SK-N-MC (cell line): ENCODE measurements at regions not wholly inside any gene's neighbourhood (a gene's known extent, or its start where the extent isn't known, plus 50 kb on each side); places are given as distances from the start of the nearest gene placed in this dataset.

Experiments used
- EZH2 ChIP-seq: fragments of 200-600 bp; sonication (generic); IDR thresholded peaks from one replicate; pipeline ENCODE4 v1.6.1; 2017; ENCODE audit warnings: antibody characterized with exemption
- FOXP2 ChIP-seq: optimal IDR thresholded peaks from 2 replicates; pipeline ENCODE3; 2011; ENCODE audit warnings: mild to moderate bottlenecking, moderate library complexity; ENCODE audit not compliant: insufficient read depth; ENCODE audit errors: extremely low read length, control extremely low read depth
- POLR2AphosphoS5 ChIP-seq: IDR thresholded peaks from 2 replicates; pipeline ENCODE4 v1.6.1; 2012; ENCODE audit warnings: mild to moderate bottlenecking, low read depth, low read length, borderline replicate concordance

DNA sequence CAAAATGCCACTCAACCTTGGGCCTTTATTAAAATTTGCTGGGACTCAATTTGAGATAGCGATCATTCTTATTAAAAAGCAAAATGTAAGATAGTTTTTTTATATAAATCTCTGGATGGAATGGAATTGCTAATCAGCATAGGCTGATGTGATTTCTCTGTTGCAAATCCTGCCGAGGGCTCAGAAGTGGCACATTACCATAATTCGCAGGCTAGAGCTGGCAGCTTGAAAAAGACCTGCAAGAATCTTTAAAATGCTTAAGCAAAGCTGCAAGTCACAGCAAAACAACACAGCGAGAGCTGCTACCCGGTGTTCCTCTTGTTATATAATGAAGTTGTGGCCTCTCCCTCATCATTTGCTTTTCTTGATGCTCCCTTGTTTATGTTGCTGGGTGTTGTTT lies 448.1 kb downstream of the GATA3 start:
- TF ChIP-seq POLR2AphosphoS5 (no peak), EZH2 (no peak), FOXP2 (no peak)
